H9 (cell line): ENCODE measurements at regions not wholly inside any gene's neighbourhood (a gene's known extent, or its start where the extent isn't known, plus 50 kb on each side); places are given as distances from the start of the nearest gene placed in this dataset.

ENCODE experiments used
- DNase-seq: peaks from one replicate; pipeline ENCODE4 v3.0.0-alpha.2; 2017
- H2AFZ ChIP-seq: one replicate; pipeline ENCODE4 v1.6.1; 2013; ENCODE audit warnings: mild to moderate bottlenecking, low read length, control low read depth, moderate library complexity
- H2AK5ac ChIP-seq: 2 replicates; pipeline ENCODE4 v1.6.1; 2013; ENCODE audit warnings: low read length, control low read depth, mixed read lengths; ENCODE audit not compliant: insufficient read length
- H2BK120ac ChIP-seq: one replicate; pipeline ENCODE4 v1.6.1; 2013; ENCODE audit warnings: low read depth, mild to moderate bottlenecking, low read length, control low read depth, inconsistent platforms; ENCODE audit not compliant: poor library complexity, severe bottlenecking
- H2BK12ac ChIP-seq: 2 replicates; pipeline ENCODE4 v1.6.1; 2013; ENCODE audit warnings: low read length, control low read depth, mixed read lengths, low read depth; ENCODE audit not compliant: insufficient read length
- H2BK15ac ChIP-seq: 2 replicates; pipeline ENCODE4 v1.6.1; 2013; ENCODE audit warnings: low read depth, low read length, control low read depth
- H2BK20ac ChIP-seq: one replicate; pipeline ENCODE4 v1.6.1; 2013; ENCODE audit warnings: low read depth, mild to moderate bottlenecking, low read length, control low read depth, inconsistent platforms; ENCODE audit not compliant: poor library complexity, severe bottlenecking
- H2BK5ac ChIP-seq: 2 replicates; pipeline ENCODE4 v1.6.1; 2013; ENCODE audit warnings: low read length, control low read depth, mixed read lengths; ENCODE audit not compliant: insufficient read length
- H3K14ac ChIP-seq: 2 replicates; pipeline ENCODE4 v1.6.1; 2013; ENCODE audit warnings: low read length, control low read depth; ENCODE audit not compliant: insufficient read depth
- H3K18ac ChIP-seq: 2 replicates; pipeline ENCODE4 v1.6.1; 2013; ENCODE audit warnings: low read depth, mild to moderate bottlenecking, mixed read lengths, low read length, control low read depth; ENCODE audit not compliant: insufficient read length
- H3K23ac ChIP-seq: 2 replicates; pipeline ENCODE4 v1.6.1; 2013; ENCODE audit warnings: low read length, control low read depth, mixed read lengths, low read depth; ENCODE audit not compliant: insufficient read length
- H3K23me2 ChIP-seq: 2 replicates; pipeline ENCODE4 v1.6.1; 2013; ENCODE audit warnings: low read depth, mild to moderate bottlenecking, mixed read lengths, low read length, control low read depth; ENCODE audit not compliant: insufficient read length, poor library complexity, severe bottlenecking
- H3K27ac ChIP-seq: 2 replicates; pipeline ENCODE4 v1.5.1; 2013; ENCODE audit warnings: low read length, control low read depth, mixed read lengths, low read depth; ENCODE audit not compliant: insufficient read length
- H3K27me3 ChIP-seq: 2 replicates; pipeline ENCODE4 v1.6.1; 2013; ENCODE audit warnings: low read length, control low read depth, inconsistent platforms; ENCODE audit not compliant: insufficient read depth
- H3K4ac ChIP-seq: 2 replicates; pipeline ENCODE4 v1.6.1; 2013; ENCODE audit warnings: low read depth, mild to moderate bottlenecking, control low read depth, inconsistent platforms, low read length, moderate library complexity
- H3K4me1 ChIP-seq: 2 replicates; pipeline ENCODE4 v1.6.1; 2013; ENCODE audit warnings: low read length, control low read depth, inconsistent platforms; ENCODE audit not compliant: insufficient read depth
- H3K4me2 ChIP-seq: 2 replicates; pipeline ENCODE4 v1.6.1; 2013; ENCODE audit warnings: low read length, control low read depth, mixed read lengths; ENCODE audit not compliant: insufficient read length, insufficient read depth
- H3K56ac ChIP-seq: 2 replicates; pipeline ENCODE4 v1.6.1; 2013; ENCODE audit warnings: low read depth, mild to moderate bottlenecking, mixed read lengths, low read length, control low read depth; ENCODE audit not compliant: insufficient read length
- H3K79me1 ChIP-seq: 2 replicates; pipeline ENCODE4 v1.6.1; 2013; ENCODE audit warnings: low read depth, mild to moderate bottlenecking, moderate library complexity, low read length, control low read depth, inconsistent platforms; ENCODE audit not compliant: insufficient read depth, poor library complexity, severe bottlenecking
- H3K79me2 ChIP-seq: 2 replicates; pipeline ENCODE4 v1.6.1; 2013; ENCODE audit warnings: low read length, control low read depth, inconsistent platforms; ENCODE audit not compliant: insufficient read depth
- H3K9ac ChIP-seq: 2 replicates; pipeline ENCODE4 v1.6.1; 2013; ENCODE audit warnings: low read length, control low read depth, mixed read lengths; ENCODE audit not compliant: insufficient read length; ENCODE audit errors: extremely low read depth
- H3K9me3 ChIP-seq: one replicate; pipeline ENCODE4 v1.6.1; 2013; ENCODE audit warnings: low read depth, low read length, inconsistent platforms; ENCODE audit not compliant: control insufficient read depth
- H3T11ph ChIP-seq: one replicate; pipeline ENCODE4 v1.6.1; 2013; ENCODE audit warnings: mild to moderate bottlenecking, low read length, control low read depth, inconsistent platforms
- H4K20me1 ChIP-seq: one replicate; pipeline ENCODE4 v1.6.1; 2013; ENCODE audit not compliant: control insufficient read depth, insufficient read length, insufficient read depth
- H4K5ac ChIP-seq: 2 replicates; pipeline ENCODE4 v1.6.1; 2013; ENCODE audit warnings: low read depth, mild to moderate bottlenecking, mixed read lengths, low read length, control low read depth; ENCODE audit not compliant: insufficient read length
- H4K8ac ChIP-seq: replicated peaks from 2 replicates; pipeline ENCODE4 v1.6.1; 2013; ENCODE audit warnings: low read length, control low read depth, mixed read lengths, low read depth; ENCODE audit not compliant: insufficient read length
- H4K91ac ChIP-seq: 2 replicates; pipeline ENCODE4 v1.6.1; 2013; ENCODE audit warnings: low read depth, mild to moderate bottlenecking, moderate library complexity, mixed read lengths, low read length, control low read depth; ENCODE audit not compliant: insufficient read length
- H3K27ac Mint-ChIP-seq, 3 experiments: 2 replicates in 2 of 3; 3 replicates in 1 of 3; pipeline ENCODE4 v1.8.0; 2020 to 2021; ENCODE audit warnings: mixed read lengths in 3 of 3, mild to moderate bottlenecking in 1 of 3, moderate library complexity in 1 of 3
- H3K27me3 Mint-ChIP-seq: 2 replicates; pipeline ENCODE4 v1.8.0; 2021; ENCODE audit warnings: low read depth, mild to moderate bottlenecking, moderate library complexity, mixed read lengths
- H3K36me3 Mint-ChIP-seq, 3 experiments: 2 replicates in 2 of 3; 3 replicates in 1 of 3; pipeline ENCODE4 v1.8.0; 2020 to 2021; ENCODE audit warnings: low read depth in 3 of 3, mixed read lengths in 3 of 3; ENCODE audit not compliant: insufficient read depth in 1 of 3
- H3K4me1 Mint-ChIP-seq, 2 experiments: 2 replicates each; pipeline ENCODE4 v1.8.0; 2020; ENCODE audit warnings: mixed read lengths in 2 of 2
- H3K4me3 Mint-ChIP-seq, 2 experiments: 2 replicates in 1 of 2; 3 replicates in 1 of 2; pipeline ENCODE4 v1.8.0; 2020 to 2021; ENCODE audit warnings: mild to moderate bottlenecking in 2 of 2, mixed read lengths in 2 of 2, moderate library complexity in 1 of 2
- H3K9me3 Mint-ChIP-seq, 2 experiments: 2 replicates in 1 of 2; 3 replicates in 1 of 2; pipeline ENCODE4 v1.8.0; 2020; ENCODE audit warnings: mild to moderate bottlenecking in 2 of 2, mixed read lengths in 2 of 2, moderate library complexity in 1 of 2
- WGBS: extraction: QIAGEN DNeasy Blood & Tissue Kit; methylation state at CpG from one replicate; pipeline ENCODE4 v1.1.7; 2013; ENCODE audit warnings: missing lambda C conversion rate, low lambda C conversion rate, mixed read lengths; ENCODE audit not compliant: insufficient read length; ENCODE audit errors: extremely low coverage; 5-methylcytosine and 5-hydroxymethylcytosine counted together
- TF ChIP-seq, protein P1 (sequence below): fragments of 200-600 bp; sonication (generic); conservative IDR thresholded peaks from 3 replicates; pipeline ENCODE4 v1.8.0; 2021; ENCODE audit warnings: antibody characterized with exemption, mild to moderate bottlenecking

DNA sequence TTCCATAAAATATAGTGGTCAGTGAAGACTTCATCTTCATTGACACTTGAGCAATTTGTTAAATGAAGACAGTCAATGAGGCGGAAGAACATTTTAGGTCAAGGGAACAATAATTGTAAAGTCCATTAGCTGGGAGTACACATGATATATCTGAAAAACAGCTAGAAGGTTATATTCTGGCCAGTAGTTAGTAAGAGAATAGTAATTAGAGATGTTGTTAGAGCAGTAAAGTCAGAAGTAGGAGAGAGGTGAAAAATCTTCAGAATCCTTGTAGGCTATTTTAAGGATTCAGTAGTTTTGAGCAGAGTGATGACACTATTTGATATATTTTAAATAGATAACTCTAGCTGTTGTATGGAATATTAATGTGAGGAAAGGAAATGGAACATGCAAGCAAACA is 915.6 kb upstream of the NEGR1 start:
- H2AFZ ChIP-seq: no peak overlapping the region
- no peak overlapping the region for H4K8ac ChIP-seq
- no peaks in the 10 kb centered on the region for H3K27me3 Mint-ChIP-seq
- H3K27ac ChIP-seq: no peak overlapping the region
- no peaks in the 10 kb centered on the region for H4K20me1 ChIP-seq
- H3K36me3 Mint-ChIP-seq: no peaks in the 10 kb centered on the region; a peak in 1 of 7 replicates
- no CpG with 5 or more reads among the region's 1 CpG for WGBS
- H3K4ac ChIP-seq: no peak overlapping the region
- no peaks in the 10 kb centered on the region for H3K27me3 ChIP-seq
- H3K9ac ChIP-seq: no peak overlapping the region
- no peak overlapping the region for H3T11ph ChIP-seq
- no peak overlapping the region for H2BK12ac ChIP-seq
- no peaks in the 10 kb centered on the region for H3K79me2 ChIP-seq
- no peak overlapping the region for H4K5ac ChIP-seq
- no peaks in the 10 kb centered on the region for H3K9me3 ChIP-seq
- no peak overlapping the region for H3K23ac ChIP-seq
- no peaks in the 10 kb centered on the region for H3K79me1 ChIP-seq
- no peak overlapping the region for H3K27ac Mint-ChIP-seq
- H3K14ac ChIP-seq: no peak overlapping the region
- H3K18ac ChIP-seq: no peak overlapping the region
- H2AK5ac ChIP-seq: no peak overlapping the region
- no peaks in the 10 kb centered on the region for H3K4me1 ChIP-seq
- H3K4me3 Mint-ChIP-seq: no peak overlapping the region
- H4K91ac ChIP-seq: no peak overlapping the region
- H3K9me3 Mint-ChIP-seq: no peaks in the 10 kb centered on the region; a peak in 1 of 5 replicates
- no peak overlapping the region for H3K56ac ChIP-seq
- H2BK15ac ChIP-seq: no peak overlapping the region
- DNase-seq: no peak
- TF ChIP-seq, protein P1, sequence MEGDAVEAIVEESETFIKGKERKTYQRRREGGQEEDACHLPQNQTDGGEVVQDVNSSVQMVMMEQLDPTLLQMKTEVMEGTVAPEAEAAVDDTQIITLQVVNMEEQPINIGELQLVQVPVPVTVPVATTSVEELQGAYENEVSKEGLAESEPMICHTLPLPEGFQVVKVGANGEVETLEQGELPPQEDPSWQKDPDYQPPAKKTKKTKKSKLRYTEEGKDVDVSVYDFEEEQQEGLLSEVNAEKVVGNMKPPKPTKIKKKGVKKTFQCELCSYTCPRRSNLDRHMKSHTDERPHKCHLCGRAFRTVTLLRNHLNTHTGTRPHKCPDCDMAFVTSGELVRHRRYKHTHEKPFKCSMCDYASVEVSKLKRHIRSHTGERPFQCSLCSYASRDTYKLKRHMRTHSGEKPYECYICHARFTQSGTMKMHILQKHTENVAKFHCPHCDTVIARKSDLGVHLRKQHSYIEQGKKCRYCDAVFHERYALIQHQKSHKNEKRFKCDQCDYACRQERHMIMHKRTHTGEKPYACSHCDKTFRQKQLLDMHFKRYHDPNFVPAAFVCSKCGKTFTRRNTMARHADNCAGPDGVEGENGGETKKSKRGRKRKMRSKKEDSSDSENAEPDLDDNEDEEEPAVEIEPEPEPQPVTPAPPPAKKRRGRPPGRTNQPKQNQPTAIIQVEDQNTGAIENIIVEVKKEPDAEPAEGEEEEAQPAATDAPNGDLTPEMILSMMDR: no peak
- peaks cover 0 to 7% of the 10 kb centered on the region in 2 experiments; a peak in 2 of 4 replicates for H3K4me1 Mint-ChIP-seq
- no peak overlapping the region for H2BK20ac ChIP-seq
- H2BK5ac ChIP-seq: no peak overlapping the region
- no peak overlapping the region for H3K4me2 ChIP-seq
- H2BK120ac ChIP-seq: no peak overlapping the region
- H3K23me2 ChIP-seq: no peaks in the 10 kb centered on the region
